Myocyte (in vitro differentiated cells): ENCODE measurements at regions not wholly inside any gene's neighbourhood (a gene's known extent, or its start where the extent isn't known, plus 50 kb on each side); places are given as distances from the start of the nearest gene placed in this dataset.
"Not testable (repeated sequence)": the region's sequence is repeated elsewhere in the genome, so short reads cannot be mapped to it uniquely, and the experiment has no call there.

Source experiments
- DNase-seq: peaks from one replicate; pipeline ENCODE4 v3.0.0-alpha.2; 2012; ENCODE audit warnings: low read depth

DNA sequence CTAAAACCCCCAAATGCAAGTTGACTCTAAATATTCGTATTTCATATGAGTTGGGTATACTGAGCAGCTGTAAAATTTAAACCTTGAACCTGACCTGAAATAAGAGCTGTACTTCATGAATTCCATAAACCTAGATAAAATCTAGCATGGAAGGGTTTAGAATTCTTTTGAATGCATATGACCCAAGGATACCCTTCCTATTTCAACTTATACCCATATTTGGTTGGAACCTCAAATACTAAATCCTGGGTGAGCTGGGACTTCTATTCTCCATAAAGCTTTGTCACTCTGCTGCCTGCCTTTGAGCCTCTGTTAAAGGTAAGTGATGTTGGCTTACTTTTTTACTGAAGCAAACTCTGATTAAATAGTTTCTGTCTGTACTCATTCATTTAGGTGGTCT, 994.6 kb downstream of the SUCLG1 start:
- no peak for DNase-seq

DNA sequence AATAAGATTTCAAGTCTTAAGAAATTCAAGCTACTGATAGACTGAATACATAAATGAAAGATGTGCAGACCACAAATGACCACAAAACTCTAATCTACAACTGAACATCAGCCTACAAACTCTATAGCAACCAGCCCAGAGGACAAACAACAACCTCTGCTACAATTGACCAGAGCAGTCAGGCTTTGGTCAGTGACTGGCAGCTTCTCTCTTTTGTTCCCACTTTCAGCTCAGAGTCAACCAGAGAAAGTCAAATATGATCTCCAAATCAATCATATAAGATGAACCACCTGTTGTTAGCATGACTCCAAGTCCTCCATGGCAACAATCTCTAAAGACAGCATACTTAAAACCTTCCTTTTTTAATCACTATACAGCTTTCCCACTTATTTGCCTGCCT, 996.2 kb downstream of the SUCLG1 start:
- peak; percentile 30 for DNase-seq

DNA sequence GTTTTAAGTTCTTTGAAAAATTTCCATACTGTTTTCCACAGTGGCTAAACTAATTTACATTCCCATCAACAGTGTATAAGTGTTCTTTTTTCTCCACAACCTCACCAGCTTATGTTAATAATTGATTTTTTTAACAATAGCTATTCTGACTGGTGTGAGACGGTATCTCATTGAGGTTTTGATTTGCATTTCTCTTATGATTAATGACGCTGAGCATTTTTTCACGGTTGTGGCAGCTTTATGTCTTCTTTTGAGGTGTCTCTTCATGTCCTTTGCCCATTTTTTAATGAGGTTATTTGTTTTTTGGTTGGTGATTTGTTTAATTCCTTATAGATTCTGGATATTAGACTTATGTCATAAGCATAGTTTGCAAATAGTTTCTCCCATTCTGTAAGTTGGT, 997.9 kb downstream of the SUCLG1 start:
- DNase-seq = no peak

DNA sequence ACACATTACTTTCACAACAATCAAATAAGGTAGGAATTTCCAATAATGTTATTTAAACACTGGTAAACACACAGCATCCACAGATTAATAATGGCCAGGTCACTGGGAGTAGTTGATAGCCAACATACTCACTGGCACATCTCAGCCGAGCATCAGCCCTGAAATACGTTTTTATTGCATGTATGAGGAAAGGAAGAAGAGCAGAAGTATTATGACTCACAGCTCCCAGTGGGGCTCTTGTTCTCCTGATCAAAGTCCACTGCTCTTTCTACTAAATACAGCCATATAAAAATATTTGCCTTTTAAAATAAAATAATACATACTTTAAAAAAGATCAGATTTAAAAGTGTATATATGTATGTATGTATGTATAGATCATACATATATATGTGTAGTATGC, 999.6 kb downstream of the SUCLG1 start:
- DNase-seq = no peak

DNA sequence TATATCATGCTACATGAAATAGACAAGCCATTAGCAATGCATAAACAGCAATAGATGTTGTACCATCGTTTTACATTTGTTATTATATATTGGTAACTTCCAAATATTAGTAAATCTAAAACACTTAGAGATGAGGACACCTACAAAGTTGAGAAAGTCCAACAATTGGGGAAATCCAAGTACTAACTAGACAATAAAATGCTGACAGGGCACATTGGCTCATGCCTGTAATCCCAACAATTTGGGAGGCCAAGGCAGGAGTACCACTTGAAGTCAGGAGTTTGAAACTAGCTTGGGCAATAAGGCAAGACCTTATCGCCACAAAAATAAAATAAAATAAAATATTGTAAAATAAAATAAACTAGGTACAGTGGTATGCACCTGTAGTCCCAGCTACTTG, 1023.1 kb downstream of the SUCLG1 start:
- DNase-seq = no peak

DNA sequence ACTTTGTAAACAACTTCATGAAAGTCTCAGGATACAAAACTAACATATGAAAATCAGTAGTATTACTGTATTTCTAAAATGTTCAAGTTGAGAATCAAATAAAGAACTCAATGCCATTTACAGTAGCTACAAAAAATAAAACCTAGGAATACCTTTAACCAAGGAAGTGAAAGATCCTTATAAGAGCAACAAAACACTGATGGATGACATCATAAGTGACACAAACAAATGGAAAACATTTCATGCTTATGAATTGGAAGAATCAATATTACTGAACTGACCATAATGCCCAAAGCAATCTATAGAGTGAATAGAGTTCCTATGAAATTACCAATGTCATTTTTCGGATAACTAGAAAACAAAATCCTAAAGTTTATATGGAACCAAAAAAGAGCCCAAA, 1038.1 kb downstream of the SUCLG1 start:
- no peak for DNase-seq

DNA sequence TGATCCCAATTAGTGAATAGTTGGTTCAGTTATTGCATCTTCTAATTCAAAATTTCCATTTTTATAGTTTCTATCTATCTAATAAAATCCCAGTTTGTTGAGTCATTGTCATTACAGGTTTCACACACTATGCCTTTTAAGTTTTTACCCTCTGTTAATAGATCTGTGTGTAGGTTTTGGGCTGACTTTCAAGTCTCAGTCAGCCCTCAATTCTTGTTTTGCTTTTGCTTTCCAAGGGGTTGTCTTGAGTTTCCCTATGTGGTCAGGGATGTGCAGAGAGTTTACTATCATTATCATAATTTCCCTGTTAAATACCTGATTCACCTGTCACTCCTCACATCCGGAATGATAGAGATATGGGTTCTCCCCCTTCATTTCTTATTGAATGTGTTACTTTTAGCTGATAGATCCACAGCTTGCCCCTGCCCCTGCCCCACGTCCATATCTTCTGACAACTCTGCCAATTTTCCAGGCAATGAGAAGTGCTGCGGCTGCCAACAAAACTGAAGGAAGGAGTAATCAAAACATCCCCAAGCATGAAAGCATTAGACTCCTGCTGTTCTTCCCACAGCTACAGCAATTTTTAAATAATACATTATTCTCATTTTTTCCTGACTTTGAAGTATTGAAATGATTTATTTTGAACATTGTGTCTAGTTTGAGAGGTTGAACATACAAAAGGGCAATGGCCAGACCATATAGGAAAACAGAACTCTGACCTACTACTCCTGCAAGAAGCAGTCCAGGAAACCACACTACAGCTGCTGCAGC, 1064.8 kb downstream of the SUCLG1 start:
- DNase-seq = peak; percentile 41

DNA sequence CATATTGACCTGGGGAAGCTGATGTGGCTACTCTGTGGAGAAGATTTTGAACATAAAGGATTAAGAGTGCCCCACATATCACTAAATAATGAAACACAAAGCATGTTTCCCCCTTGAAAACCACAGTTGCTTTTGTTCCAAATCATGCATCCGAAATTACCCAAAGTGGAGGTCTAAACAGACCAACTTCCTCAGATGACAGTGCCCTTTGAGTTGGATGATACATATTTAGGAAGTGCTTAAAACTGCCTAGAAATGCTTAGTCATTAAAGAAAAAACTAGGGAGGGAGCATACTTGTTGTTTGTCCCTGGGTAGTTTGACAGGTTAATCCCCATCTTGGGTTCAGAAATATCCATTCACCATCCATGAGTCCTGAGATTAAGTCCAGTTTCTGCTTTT, 1070.3 kb downstream of the SUCLG1 start:
- DNase-seq = no peak

DNA sequence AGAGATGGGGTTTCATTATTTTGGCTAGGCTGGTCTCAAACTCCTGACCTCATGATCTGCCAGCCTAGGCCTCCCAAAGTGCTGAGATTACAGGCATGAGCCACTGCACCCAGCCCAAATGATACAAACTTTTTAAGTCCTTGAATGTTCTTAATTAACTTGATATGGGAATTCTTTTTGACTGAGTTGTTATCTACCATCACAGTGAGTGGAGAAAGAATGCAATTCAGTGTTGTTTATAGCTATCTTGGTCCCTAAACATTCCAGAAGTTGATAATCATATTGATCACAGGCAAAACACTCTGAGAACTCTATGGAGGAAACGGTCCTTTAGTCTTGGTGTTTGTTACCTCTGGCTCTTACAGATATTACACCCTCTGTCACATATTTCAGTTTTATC, 1072.5 kb downstream of the SUCLG1 start:
- DNase-seq = no peak

DNA sequence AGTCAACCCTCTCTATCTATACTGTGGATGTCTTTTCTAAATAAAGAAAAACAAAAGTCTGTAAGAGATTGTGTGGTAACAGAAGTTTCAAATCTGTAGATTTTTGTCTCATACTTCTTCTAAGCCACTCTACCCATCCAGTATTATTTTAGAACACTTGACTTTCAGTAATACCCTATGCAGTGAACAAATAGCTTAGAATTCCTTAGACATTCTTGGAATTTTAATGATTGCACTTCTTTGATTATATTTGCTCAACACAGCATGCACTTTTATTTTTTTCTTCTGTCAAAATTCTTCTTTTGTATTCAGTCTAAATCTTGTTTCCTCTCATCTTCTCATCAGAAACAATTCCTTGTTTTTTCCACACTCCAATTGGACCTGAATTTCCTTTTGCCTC, 1080.2 kb downstream of the SUCLG1 start:
- no peak for DNase-seq

DNA sequence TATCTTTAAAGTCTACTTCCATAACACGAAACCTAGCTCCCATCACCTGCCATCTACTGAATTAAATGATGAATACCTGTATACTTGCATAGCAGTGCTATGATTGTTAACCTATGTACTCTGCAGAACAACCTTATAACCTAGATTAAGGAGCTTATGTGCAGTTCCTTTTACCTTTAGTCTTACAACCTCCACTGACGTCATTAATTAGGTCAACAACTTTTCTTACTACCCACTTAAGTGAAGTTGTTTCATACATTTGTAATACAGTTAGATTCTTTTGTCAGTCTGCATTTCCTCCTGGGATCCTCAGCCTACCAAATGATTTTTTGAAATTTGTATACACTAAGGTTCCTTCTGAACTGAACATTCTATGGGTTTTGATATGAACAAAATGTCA, 1082.3 kb downstream of the SUCLG1 start:
- no peak for DNase-seq

DNA sequence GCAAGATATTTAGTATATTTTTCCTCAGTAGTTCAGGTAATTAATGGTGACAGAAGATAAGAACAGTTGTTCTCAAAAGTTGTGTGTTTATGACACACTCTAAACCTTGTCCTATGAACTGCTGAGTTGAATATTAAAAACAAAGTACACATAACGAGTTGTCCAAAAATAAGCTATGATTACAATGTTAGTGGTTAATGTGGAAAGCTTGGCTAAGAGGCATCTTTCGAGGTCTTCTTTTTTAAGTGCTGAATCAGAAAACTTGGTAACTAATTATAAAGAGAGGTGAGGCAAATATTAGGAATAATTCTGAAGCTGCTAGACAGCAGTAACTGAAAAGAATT, 1088.7 kb downstream of the SUCLG1 start:
- DNase-seq = peak; percentile 83

DNA sequence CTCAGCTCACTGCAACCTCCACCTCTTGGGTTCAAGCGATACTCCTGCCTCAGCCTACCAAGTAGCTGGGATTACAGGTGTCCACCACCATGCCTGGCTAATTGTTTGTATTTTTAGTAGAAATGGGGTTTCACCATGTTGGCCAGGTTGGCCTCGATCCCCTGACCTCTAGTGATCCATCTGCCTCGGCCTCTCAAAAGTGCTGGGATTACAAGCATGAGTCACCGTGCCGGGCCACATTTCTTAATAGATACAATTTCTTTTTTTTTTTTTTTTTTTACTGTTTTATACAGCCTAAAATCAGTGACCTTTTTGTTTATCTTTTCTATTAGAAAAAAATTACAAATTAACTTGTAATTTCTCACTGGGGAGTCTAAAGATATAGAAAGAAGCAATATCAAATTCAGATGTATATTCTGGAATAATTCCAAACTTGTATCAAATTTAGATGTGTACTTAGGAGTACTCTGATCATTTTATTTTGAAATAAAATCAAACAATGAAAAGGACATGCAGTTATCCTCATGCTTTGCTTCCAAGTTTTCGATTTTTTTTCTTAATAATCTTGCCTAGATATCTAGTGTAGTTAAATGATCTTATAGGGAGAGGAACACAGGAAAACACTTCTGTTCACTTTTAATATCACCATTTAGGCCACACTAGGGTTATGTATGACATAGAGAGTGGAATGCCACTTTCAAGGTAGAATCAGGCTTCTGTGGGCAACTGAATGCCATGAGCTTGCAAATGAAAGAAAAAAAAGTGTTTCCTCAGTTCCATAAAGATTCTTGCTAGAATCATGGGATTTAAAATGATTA, 1089.3 kb downstream of the SUCLG1 start:
- no peak for DNase-seq

DNA sequence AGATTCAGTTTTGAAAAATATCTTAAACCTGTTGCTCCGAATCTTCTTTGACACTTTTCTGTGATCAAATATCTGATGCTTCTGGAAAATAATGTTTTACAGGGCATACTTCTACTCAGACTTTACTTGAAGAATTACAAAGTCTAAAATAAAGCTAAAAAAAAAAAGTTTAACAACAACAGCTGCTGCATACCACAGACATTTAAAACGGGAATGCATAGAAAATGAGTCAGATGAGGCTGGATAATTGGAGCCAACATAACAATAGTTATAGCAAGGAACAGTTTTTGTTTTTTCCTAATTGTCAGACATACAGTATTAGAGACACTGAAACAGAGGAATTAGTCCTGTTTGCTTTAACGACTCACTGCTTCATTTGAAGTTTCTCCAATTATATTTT, 1090.2 kb downstream of the SUCLG1 start:
- peak; percentile 61 for DNase-seq

DNA sequence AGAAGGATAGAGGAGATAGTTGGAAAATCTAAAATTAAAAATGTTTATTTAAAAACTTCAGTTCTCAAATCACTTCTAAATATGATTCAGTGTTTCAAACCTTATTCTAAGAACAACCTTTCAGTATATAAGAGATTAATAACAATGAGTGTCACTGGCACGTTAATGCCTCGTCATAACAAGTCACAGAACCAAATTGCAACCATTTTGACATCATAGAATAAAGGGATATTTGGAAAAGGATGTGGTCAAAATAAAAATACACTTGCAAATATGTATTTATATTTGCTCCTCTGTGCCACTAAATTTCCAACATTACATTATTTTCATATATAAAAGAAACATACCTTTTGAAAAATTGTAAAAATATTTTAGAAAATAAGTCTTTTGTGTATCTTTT, 1090.6 kb downstream of the SUCLG1 start:
- no peak for DNase-seq

DNA sequence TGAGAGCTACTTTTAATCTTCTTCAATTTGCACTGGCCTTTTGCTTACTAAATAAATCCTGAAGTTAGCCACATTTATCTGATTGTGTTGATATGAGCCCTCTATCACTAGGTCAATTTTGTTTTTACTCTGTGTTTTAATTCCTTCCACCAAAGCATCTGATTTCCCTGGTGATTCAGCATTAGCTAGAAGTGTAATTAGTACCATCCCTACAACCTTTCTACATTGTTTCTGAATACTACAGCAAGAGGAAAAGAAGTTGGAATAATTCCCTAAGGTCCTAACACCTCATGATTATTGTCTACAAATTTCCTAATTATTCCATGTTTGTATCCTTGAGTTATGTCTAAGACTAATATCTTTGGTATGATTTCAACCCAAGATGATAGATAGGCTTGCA, 1093.6 kb downstream of the SUCLG1 start:
- DNase-seq = no peak

DNA sequence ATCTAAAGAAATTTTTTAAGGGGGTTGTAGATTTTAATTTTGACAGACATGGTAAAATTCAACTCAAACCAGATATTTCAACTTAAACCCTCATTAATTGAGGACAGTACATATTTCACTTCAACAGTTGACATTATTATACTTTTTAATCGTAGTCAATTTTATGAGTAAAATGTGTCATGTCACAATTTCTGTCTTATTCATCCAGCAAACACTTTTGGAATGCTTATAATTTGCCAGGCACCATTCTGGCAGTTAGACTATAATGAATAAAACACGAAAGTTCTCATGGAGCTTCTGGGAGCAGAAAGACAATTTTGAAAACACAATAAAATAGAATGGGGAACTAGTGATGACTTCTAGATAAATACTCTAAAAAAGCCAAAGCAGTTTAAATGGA, 1094.8 kb downstream of the SUCLG1 start:
- peak; percentile 47 for DNase-seq

DNA sequence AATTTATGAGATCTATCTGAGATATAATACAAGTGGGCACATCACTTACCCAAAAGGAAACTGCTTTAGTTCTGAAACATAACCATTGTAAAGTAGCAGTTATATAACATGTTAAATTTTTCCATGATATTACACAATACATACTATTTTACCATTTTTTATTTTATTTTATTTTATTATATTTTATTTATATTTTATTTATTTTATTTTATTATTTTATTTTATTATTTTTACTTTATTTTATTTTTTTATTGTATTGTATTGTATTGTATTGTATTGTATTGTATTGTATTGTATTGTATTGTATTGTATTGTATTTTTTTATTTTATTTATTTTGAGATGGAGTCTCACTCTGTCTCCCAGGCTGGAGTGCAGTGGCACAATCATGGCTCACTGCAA, 1095.9 kb downstream of the SUCLG1 start:
- not testable (repeated sequence) for DNase-seq

DNA sequence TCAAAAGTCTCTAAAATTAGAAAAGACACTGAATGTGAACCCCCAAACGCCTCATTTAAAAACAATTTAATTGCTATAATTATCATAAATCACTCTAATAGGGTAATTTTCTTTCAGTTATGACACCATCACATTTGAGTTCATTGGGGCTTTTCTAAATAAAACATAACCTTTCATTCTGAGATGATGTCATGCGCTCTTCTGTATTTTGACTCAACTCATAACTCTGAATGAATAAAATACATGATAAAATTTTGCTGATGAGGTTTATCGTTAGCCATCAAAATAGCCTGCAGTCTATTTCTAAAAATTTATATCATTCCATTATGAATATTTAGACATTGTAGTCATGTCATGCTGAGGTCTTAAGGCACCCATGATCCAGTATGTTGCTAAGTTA, 1099.7 kb downstream of the SUCLG1 start:
- DNase-seq = no peak

DNA sequence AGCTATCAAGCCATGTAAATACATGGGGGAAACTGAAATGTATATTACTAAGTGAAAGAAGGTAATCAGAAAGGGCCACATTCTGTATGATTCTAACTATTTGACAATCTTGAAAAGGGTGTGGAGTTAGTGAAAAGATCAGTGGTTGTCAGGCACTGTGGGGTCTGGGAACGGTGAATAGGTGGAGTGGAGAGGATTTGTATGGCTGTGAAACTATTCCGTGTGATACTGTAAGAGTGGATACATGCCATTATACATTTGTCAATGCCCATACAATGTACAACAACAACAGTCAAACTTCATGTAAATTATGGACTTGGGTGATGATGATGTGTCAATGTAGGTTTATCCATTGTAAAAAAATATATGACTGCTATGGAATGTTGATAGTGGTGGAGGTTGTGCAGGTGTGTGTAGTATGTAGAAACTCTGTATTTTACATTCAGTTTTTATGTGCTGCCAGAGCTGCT, 1116.2 kb downstream of the SUCLG1 start:
- no peak for DNase-seq

DNA sequence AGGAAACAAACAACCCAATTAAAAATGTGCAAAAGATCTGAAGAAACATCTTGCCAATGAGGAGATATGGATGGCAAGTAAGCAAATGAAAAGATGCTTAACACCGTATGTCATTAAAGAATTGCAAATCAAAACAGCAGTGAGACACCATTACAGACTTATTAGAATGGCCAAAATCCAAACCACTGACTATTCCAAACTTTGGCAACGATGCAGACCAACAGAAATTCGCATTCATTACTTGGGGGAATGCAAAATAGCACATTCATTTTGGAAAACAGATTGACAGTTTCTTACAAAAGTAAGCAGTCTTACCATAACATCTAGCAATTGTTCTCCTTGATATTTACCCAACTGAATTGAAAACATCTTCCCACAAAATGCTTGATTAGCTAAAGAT, 1118.7 kb downstream of the SUCLG1 start:
- no peak for DNase-seq

DNA sequence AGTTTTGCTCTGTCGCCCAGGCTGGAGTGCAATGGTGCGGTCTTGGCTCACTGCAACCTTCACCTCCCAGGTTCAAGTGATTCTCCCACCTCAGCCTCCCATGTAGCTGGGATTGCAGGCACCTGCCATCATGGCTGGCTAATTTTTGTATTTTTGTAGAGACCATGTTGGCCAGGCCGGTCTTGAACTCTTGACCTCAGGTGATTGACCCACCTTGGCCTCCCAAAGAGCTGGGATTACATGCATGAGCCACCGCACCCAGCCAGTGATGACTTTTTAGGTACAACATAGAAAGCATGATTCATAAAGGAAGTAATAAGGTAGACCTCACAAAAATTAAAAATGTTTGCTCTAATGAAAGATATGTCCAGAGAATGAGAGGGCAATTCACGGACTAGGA, 1119.1 kb downstream of the SUCLG1 start:
- not testable (repeated sequence) for DNase-seq

DNA sequence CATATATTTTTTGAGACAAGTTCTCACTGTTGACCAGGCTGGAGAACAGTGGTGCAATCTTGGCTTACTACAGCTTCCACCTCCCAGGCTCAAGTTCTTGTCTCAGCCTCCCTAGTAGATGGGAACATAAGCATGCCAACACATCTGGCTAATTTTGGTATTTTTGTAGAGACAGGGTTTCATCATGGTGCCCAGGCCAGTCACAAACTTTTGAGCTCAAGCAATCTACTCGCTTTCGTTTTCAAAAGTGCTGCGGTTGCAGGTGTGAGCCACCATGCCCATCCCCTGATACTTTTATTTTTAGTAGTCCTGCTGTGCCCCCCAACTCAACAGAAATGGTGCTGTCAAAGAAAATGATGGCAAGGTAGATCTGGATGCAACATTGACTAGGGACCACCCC, 1127.3 kb downstream of the SUCLG1 start:
- DNase-seq = no peak
